Fibroblast of pulmonary artery (primary cell): ENCODE measurements at regions not wholly inside any gene's neighbourhood (a gene's known extent, or its start where the extent isn't known, plus 50 kb on each side); places are given as distances from the start of the nearest gene placed in this dataset.

Experiments used
- DNase-seq: peaks from one replicate; pipeline ENCODE4 v3.0.0-alpha.2; 2010; ENCODE audit warnings: low read depth
- H3K4me3 ChIP-seq: replicated peaks from 2 replicates; pipeline ENCODE4 v1.5.1; 2011; ENCODE audit warnings: low read depth, mild to moderate bottlenecking, control low read depth, low read length, moderate library complexity
- TF ChIP-seq, protein P1 (sequence below): IDR thresholded peaks from 2 replicates; pipeline ENCODE4 v1.5.1; 2011; ENCODE audit warnings: mild to moderate bottlenecking, control low read depth, low read length, inconsistent platforms; ENCODE audit errors: missing control alignments

DNA sequence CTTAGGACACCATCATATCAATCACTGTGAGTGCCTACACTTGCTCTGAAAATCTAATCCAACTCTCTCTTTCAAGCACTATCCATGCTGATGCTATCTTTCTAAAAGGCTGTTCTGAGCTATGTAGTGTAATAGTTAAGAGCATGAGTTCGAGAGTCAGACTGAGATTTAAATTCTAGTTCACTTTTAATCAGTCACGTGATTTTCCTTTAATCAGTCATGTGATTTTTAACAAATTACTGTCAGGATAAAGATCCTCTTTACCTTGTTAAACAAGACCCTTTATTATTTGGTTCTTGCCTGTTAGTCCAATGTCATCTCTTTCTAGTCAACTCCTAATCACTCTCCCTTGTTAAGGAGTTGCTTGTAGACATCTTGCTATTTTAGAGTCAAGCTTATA is 653.0 kb downstream of the RPL10L start:
- DNase-seq: no peak
- H3K4me3 ChIP-seq: no peak overlapping the region
- TF ChIP-seq, protein P1, sequence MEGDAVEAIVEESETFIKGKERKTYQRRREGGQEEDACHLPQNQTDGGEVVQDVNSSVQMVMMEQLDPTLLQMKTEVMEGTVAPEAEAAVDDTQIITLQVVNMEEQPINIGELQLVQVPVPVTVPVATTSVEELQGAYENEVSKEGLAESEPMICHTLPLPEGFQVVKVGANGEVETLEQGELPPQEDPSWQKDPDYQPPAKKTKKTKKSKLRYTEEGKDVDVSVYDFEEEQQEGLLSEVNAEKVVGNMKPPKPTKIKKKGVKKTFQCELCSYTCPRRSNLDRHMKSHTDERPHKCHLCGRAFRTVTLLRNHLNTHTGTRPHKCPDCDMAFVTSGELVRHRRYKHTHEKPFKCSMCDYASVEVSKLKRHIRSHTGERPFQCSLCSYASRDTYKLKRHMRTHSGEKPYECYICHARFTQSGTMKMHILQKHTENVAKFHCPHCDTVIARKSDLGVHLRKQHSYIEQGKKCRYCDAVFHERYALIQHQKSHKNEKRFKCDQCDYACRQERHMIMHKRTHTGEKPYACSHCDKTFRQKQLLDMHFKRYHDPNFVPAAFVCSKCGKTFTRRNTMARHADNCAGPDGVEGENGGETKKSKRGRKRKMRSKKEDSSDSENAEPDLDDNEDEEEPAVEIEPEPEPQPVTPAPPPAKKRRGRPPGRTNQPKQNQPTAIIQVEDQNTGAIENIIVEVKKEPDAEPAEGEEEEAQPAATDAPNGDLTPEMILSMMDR: no peak

DNA sequence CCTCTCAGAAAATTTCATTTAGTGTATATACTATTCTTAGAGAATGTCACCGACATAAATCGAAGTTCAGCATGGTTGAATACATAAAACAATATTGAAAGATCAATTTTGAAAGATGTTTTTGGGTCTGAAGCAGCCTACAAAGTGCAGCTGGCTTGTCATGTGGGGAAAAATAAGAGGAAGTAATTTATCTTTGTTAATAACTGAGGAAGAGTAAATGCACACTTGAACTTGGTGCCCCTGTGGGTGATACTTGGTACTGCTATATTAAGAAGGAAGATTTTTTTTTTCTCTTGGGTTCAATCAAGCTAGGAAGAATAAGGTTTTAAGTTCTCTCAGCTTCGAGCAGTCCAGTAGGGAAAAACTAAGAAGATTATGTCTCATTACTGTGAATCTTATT is 661.3 kb downstream of the RPL10L start:
- TF ChIP-seq, protein P1: peak; percentile 20
- no peak for DNase-seq
- no peak overlapping the region for H3K4me3 ChIP-seq

DNA sequence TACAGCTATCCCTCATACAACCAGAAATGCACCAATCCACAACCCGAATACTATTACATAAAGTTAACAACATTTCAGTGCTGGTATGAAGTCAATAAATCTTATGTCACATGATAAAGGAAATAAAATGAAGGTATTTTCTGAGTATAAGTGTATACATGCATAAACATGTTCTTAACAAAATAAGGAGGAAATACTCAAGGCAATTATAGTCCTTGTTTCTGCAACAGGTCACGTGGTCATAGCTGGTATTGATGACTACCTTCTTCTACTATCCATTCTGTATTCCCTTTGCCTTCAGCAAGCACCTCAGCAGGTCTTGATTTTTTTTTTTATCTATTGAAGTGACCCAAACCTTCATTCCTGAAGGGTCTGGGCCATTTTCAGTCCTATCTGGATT is 675.6 kb downstream of the RPL10L start:
- TF ChIP-seq, protein P1: no peak
- H3K4me3 ChIP-seq: no peak overlapping the region
- DNase-seq: no peak

DNA sequence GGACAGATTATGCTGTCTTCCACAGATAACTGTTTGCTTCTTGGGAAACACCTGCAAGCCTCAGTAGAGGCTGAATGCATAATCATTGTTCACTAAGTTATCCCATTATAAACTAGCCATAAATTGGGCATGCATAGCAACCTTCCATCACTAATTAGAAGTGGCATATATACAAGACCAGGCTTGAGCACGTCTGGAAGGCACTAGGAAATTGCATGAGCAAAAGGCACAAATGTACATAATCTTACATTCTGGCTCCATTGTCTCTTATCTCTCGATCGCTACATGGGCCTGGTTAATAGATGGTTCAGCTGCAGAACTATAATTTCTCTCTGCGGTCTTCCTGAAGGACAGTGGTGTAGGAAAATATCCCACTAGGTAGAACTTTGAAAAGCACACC is 679.2 kb downstream of the RPL10L start:
- no peak overlapping the region for H3K4me3 ChIP-seq
- TF ChIP-seq, protein P1: no peak
- DNase-seq: no peak

DNA sequence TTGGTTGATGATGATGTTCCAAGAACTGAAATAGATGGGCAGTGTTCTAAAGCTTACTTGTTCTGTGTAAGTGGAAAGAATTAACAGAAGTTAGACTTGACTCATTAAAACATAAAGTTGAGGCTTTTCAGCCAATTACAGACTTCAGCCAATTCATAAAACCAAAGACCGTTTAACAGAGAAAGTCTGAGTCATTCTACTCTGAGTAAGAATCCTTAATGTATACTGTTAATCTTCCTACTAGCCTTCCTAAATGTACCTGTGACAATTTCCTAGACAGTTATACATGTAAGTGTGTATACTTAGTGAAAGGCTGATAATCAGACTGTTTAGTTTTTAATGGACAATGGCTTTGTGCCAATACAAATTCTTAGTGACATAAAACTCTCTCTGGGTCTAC is 681.0 kb downstream of the RPL10L start:
- no peak for DNase-seq
- TF ChIP-seq, protein P1: no peak
- no peak overlapping the region for H3K4me3 ChIP-seq

DNA sequence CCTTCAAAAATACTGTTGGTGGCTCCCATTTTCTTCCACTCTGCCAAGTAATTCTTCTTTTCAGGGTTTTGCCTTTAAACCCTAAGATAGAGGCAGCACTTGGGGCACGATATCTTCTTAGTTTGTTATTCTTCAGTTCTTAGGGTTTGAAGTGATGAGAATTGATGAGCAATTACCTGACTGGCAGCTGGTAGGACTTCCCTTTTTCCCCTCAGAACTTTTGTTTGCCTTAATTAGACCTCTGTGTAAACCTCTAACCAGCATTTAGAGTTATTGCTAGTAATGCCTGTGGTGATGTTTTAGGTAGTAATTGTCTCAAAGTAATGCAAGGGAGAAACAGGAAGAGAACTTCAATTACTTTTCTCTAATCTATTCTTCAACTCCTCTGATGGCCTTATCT is 683.5 kb downstream of the RPL10L start:
- TF ChIP-seq, protein P1: no peak
- no peak for DNase-seq

DNA sequence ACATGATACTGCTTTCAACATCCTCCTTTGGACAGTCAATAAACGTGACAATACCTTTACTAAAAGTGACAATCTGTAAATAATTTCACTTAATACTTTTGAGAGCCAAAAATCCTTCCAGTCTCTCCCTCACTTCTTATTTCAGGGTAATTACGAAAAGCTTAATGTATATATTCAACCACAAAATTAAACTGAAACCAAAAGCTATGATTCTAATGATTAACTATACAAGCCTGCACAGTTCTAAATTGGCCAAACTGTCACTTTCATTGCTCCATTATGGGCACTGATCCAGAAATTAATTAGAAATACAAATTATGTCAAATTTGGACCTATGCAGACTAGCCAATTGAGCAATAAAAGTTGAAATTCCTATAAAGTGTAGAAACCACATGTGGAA is 696.5 kb upstream of the MIS18BP1 start:
- H3K4me3 ChIP-seq: no peak overlapping the region
- TF ChIP-seq, protein P1: no peak
- no peak for DNase-seq

More for the DNA sequence above, 683.5 kb downstream of the RPL10L start:
- H3K4me3 ChIP-seq: no peak overlapping the region
